Mesenchymal stem cell (in vitro differentiated cells and primary cell): ENCODE measurements at regions not wholly inside any gene's neighbourhood (a gene's known extent, or its start where the extent isn't known, plus 50 kb on each side); places are given as distances from the start of the nearest gene placed in this dataset.
A peak's percentile ranks its signal among the peaks of the same experiment; 100 is the strongest.

Experiments used
- DNase-seq: peaks from one replicate; pipeline ENCODE4 v3.0.0-alpha.2; 2013
- H2AFZ ChIP-seq: one replicate; pipeline ENCODE4 v1.6.1; 2013; ENCODE audit warnings: low read depth, mild to moderate bottlenecking, control low read depth, inconsistent platforms, low read length, moderate library complexity
- H2AK5ac ChIP-seq: 2 replicates; pipeline ENCODE4 v1.6.1; 2013; ENCODE audit warnings: low read length, moderate library complexity, mild to moderate bottlenecking, inconsistent platforms; ENCODE audit not compliant: severe bottlenecking
- H2BK120ac ChIP-seq: one replicate; pipeline ENCODE4 v1.6.1; 2013; ENCODE audit warnings: low read depth, mild to moderate bottlenecking, inconsistent platforms, low read length, moderate library complexity
- H2BK12ac ChIP-seq, 2 experiments: one replicate each; pipeline ENCODE4 v1.6.1; 2013; ENCODE audit warnings: inconsistent platforms in 2 of 2, low read length in 2 of 2, mild to moderate bottlenecking in 2 of 2, moderate library complexity in 2 of 2, control low read depth in 1 of 2
- H2BK15ac ChIP-seq: one replicate; pipeline ENCODE4 v1.6.1; 2013; ENCODE audit warnings: mild to moderate bottlenecking, low read depth, inconsistent platforms; ENCODE audit not compliant: poor library complexity, severe bottlenecking
- H2BK5ac ChIP-seq: 2 replicates; pipeline ENCODE4 v1.6.1; 2013; ENCODE audit warnings: low read depth, mild to moderate bottlenecking, low read length, control low read depth, inconsistent platforms; ENCODE audit not compliant: poor library complexity, severe bottlenecking
- H3K14ac ChIP-seq, 2 experiments: one replicate each; pipeline ENCODE4 v1.6.1; 2013; ENCODE audit warnings: inconsistent platforms in 2 of 2, low read length in 2 of 2, control low read depth in 1 of 2, mild to moderate bottlenecking in 1 of 2, moderate library complexity in 1 of 2
- H3K18ac ChIP-seq, 2 experiments: one replicate each; pipeline ENCODE4 v1.6.1; 2013; ENCODE audit warnings: inconsistent platforms in 2 of 2, low read length in 2 of 2, control low read depth in 1 of 2, low read depth in 1 of 2, mild to moderate bottlenecking in 1 of 2
- H3K23ac ChIP-seq, 2 experiments: one replicate each; pipeline ENCODE4 v1.6.1; 2013; ENCODE audit warnings: inconsistent platforms in 2 of 2, low read length in 2 of 2, mild to moderate bottlenecking in 2 of 2, moderate library complexity in 2 of 2, control low read depth in 1 of 2
- H3K27ac ChIP-seq: 2 replicates; pipeline ENCODE4 v1.5.1; 2013; ENCODE audit warnings: mild to moderate bottlenecking, moderate library complexity, low read length, control low read depth, inconsistent platforms; ENCODE audit not compliant: poor library complexity, severe bottlenecking
- H3K27me3 ChIP-seq, 2 experiments: 2 replicates each; pipeline versions ENCODE4 v1.6.1 to v1.7.0; 2013; ENCODE audit warnings: low read length in 2 of 2, mild to moderate bottlenecking in 2 of 2, moderate library complexity in 2 of 2, control low read depth in 1 of 2, inconsistent platforms in 1 of 2; ENCODE audit not compliant: control insufficient read depth in 1 of 2, insufficient read depth in 1 of 2
- H3K36me3 ChIP-seq, 2 experiments: 2 replicates each; pipeline versions ENCODE4 v1.6.1 to v1.7.0; 2013; ENCODE audit warnings: low read length in 2 of 2, control low read depth in 1 of 2, inconsistent platforms in 1 of 2, low read depth in 1 of 2, mild to moderate bottlenecking in 1 of 2; ENCODE audit not compliant: insufficient read depth in 2 of 2, control insufficient read depth in 1 of 2
- H3K4ac ChIP-seq, 2 experiments: one replicate each; pipeline ENCODE4 v1.6.1; 2013; ENCODE audit warnings: inconsistent platforms in 2 of 2, low read length in 2 of 2, mild to moderate bottlenecking in 2 of 2, moderate library complexity in 2 of 2, control low read depth in 1 of 2, low read depth in 1 of 2
- H3K4me1 ChIP-seq: 2 replicates; pipeline ENCODE4 v1.6.1; 2013; ENCODE audit warnings: low read depth, low read length, control low read depth; ENCODE audit not compliant: control insufficient read depth, insufficient read depth
- H3K4me2 ChIP-seq: 2 replicates; pipeline ENCODE4 v1.6.1; 2013; ENCODE audit warnings: low read length, mild to moderate bottlenecking, inconsistent platforms; ENCODE audit not compliant: poor library complexity, severe bottlenecking
- H3K4me3 ChIP-seq, 2 experiments: 2 replicates each; pipeline versions ENCODE4 v1.5.1 to v1.7.0; 2013; ENCODE audit warnings: low read length in 2 of 2, mild to moderate bottlenecking in 2 of 2, control low read depth in 1 of 2, low read depth in 1 of 2; ENCODE audit not compliant: insufficient read depth in 1 of 2
- H3K79me1 ChIP-seq: replicated peaks from 2 replicates; pipeline ENCODE4 v1.6.1; 2013; ENCODE audit warnings: mild to moderate bottlenecking, control low read depth, low read length, inconsistent platforms; ENCODE audit not compliant: poor library complexity, severe bottlenecking
- H3K9ac ChIP-seq: 2 replicates; pipeline ENCODE4 v1.7.0; 2013; ENCODE audit warnings: mild to moderate bottlenecking, low read length, moderate library complexity
- H3K9me3 ChIP-seq: 2 replicates; pipeline ENCODE4 v1.7.0; 2013; ENCODE audit warnings: mild to moderate bottlenecking, low read length; ENCODE audit not compliant: control insufficient read depth
- H4K8ac ChIP-seq: one replicate; pipeline ENCODE4 v1.6.1; 2013; ENCODE audit warnings: inconsistent platforms, mild to moderate bottlenecking, low read length, moderate library complexity
- H4K91ac ChIP-seq: one replicate; pipeline ENCODE4 v1.6.1; 2013; ENCODE audit warnings: mild to moderate bottlenecking, low read length, inconsistent platforms
- WGBS: methylation state at CpG from one replicate; pipeline ENCODE4 v1.1.7; 2013; ENCODE audit warnings: mixed read lengths; 5-methylcytosine and 5-hydroxymethylcytosine counted together

DNA sequence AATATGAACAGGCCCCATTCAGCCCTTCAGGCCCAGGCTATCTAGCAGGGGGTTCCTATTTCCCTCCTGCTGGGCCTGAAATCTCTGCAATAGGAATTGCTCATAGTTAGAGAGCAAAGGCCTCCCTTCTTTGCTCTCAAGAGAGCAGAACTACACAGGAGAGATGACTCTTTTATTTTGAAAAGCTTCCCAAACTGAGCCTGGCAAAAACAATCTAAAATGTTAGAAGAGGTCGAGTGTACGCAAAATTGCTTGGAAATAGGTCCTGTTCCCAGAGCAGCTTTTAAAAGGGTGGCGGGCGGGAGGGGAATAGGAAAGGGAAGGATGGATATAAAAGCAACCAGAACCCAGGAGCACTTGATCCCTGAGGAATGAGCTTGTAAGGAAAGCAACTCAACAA, 68.4 kb upstream of the APCDD1 start:
- 94% methylated on average over 4 of the region's 4 CpGs for WGBS
- H3K18ac ChIP-seq = no peak overlapping the region
- no peak overlapping the region for H2AK5ac ChIP-seq
- H3K23ac ChIP-seq = no peak overlapping the region
- H3K4me1 ChIP-seq = peaks cover 2% of the 10 kb centered on the region
- H3K4ac ChIP-seq = no peak overlapping the region
- no peaks in the 10 kb centered on the region for H3K36me3 ChIP-seq
- peak overlapping the region in 1 of 2 experiments; percentile 15 for H2BK12ac ChIP-seq
- no peaks in the 10 kb centered on the region for H3K79me1 ChIP-seq
- H3K4me2 ChIP-seq = no peak overlapping the region
- no peak overlapping the region for H3K14ac ChIP-seq
- no peaks in the 10 kb centered on the region for H3K9me3 ChIP-seq
- H3K4me3 ChIP-seq = no peak overlapping the region
- no peak overlapping the region for H4K91ac ChIP-seq
- H3K9ac ChIP-seq = peak overlapping the region; percentile 71
- no peak overlapping the region for H2BK15ac ChIP-seq
- no peak overlapping the region for H2AFZ ChIP-seq
- H3K27me3 ChIP-seq = peaks cover 0 to 20% of the 10 kb centered on the region in 2 experiments
- H2BK5ac ChIP-seq = no peak overlapping the region
- no peak overlapping the region for H2BK120ac ChIP-seq
- no peak for DNase-seq
- no peak overlapping the region for H4K8ac ChIP-seq
- H3K27ac ChIP-seq = no peak overlapping the region

DNA sequence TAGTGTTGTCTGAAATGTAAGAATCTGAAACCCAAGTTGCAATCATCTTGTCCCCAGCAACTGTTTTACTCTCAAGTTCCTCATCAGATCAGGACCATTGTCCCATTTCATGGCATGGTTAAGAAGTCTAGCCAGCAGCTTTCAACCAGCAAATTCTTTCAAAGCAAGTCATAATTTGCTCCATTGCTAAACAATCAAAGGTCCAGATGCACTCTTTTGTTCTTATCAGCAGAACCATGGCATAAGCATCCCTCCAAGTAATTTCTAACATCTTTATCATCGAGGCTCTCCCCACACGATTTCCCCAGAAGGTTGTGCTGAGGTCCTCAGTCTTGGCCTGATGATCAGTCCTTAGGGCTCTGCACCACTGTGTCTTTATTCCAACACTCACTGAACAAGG, 67.5 kb upstream of the APCDD1 start:
- H2AFZ ChIP-seq = no peak overlapping the region
- peaks cover 0 to 20% of the 10 kb centered on the region in 2 experiments for H3K27me3 ChIP-seq
- no peak overlapping the region for H3K18ac ChIP-seq
- no peak overlapping the region for H2BK12ac ChIP-seq
- no peak overlapping the region for H3K27ac ChIP-seq
- H3K4me2 ChIP-seq = no peak overlapping the region
- H3K4me1 ChIP-seq = peaks cover 2% of the 10 kb centered on the region
- H3K36me3 ChIP-seq = no peaks in the 10 kb centered on the region
- H3K4me3 ChIP-seq = peak overlapping the region in 1 of 2 experiments; percentile 26
- no peak overlapping the region for H4K8ac ChIP-seq
- no peak overlapping the region for H2BK120ac ChIP-seq
- no peak overlapping the region for H4K91ac ChIP-seq
- H3K4ac ChIP-seq = no peak overlapping the region
- H3K79me1 ChIP-seq = no peaks in the 10 kb centered on the region
- H3K14ac ChIP-seq = no peak overlapping the region
- H3K9ac ChIP-seq = peak overlapping the region; percentile 71
- no peak overlapping the region for H2BK5ac ChIP-seq
- H3K9me3 ChIP-seq = no peaks in the 10 kb centered on the region
- H2AK5ac ChIP-seq = no peak overlapping the region
- no peak overlapping the region for H3K23ac ChIP-seq
- WGBS = 80% methylated on average over 2 of the region's 2 CpGs
- no peak overlapping the region for H2BK15ac ChIP-seq
- no peak for DNase-seq

- H3K4me2 ChIP-seq = no peak overlapping the region
- no peak for DNase-seq
- no peak overlapping the region for H4K8ac ChIP-seq
- H3K4me3 ChIP-seq = peak overlapping the region in 1 of 2 experiments; percentile 26
- no peak overlapping the region for H2BK5ac ChIP-seq
- no peaks in the 10 kb centered on the region for H3K79me1 ChIP-seq
- H2BK12ac ChIP-seq = no peak overlapping the region
- peaks cover 0 to 20% of the 10 kb centered on the region in 2 experiments for H3K27me3 ChIP-seq
- H3K36me3 ChIP-seq = no peaks in the 10 kb centered on the region
- H2AFZ ChIP-seq = no peak overlapping the region
- no peak overlapping the region for H3K9ac ChIP-seq
- 100% methylated on average over 2 of the region's 3 CpGs for WGBS
- no peak overlapping the region for H3K4ac ChIP-seq
- no peak overlapping the region for H3K27ac ChIP-seq
- H2AK5ac ChIP-seq = no peak overlapping the region
- H2BK120ac ChIP-seq = no peak overlapping the region
- no peaks in the 10 kb centered on the region for H3K9me3 ChIP-seq
- no peak overlapping the region for H3K18ac ChIP-seq
- no peak overlapping the region for H4K91ac ChIP-seq
- H2BK15ac ChIP-seq = no peak overlapping the region
- H3K4me1 ChIP-seq = peaks cover 2% of the 10 kb centered on the region
- no peak overlapping the region for H3K23ac ChIP-seq
- no peak overlapping the region for H3K14ac ChIP-seq
Measured at GRCh38 chr18:10387399-10387798, 67.0 kb upstream of the APCDD1 start.

GRCh38 chr18:10388373-10388772, 66.1 kb upstream of the APCDD1 start:
- no peaks in the 10 kb centered on the region for H3K79me1 ChIP-seq
- no peak overlapping the region for H2BK5ac ChIP-seq
- no peak overlapping the region for H2BK15ac ChIP-seq
- no peak overlapping the region for H2BK12ac ChIP-seq
- DNase-seq = no peak
- H2BK120ac ChIP-seq = no peak overlapping the region
- H4K8ac ChIP-seq = no peak overlapping the region
- H3K4ac ChIP-seq = no peak overlapping the region
- H3K4me1 ChIP-seq = peaks cover 2% of the 10 kb centered on the region
- H3K4me3 ChIP-seq = no peak overlapping the region
- no peak overlapping the region for H3K27ac ChIP-seq
- no peak overlapping the region for H3K14ac ChIP-seq
- 68% methylated on average over 2 of the region's 2 CpGs for WGBS
- H2AK5ac ChIP-seq = no peak overlapping the region
- no peaks in the 10 kb centered on the region for H3K36me3 ChIP-seq
- no peak overlapping the region for H3K9ac ChIP-seq
- no peak overlapping the region for H3K4me2 ChIP-seq
- H3K27me3 ChIP-seq = peaks cover 0 to 20% of the 10 kb centered on the region in 2 experiments
- H3K23ac ChIP-seq = no peak overlapping the region
- no peaks in the 10 kb centered on the region for H3K9me3 ChIP-seq
- H4K91ac ChIP-seq = no peak overlapping the region
- no peak overlapping the region for H3K18ac ChIP-seq
- no peak overlapping the region for H2AFZ ChIP-seq
